ENCODE measurements at regions not wholly inside any gene's neighbourhood (a gene's known extent, or its start where the extent isn't known, plus 50 kb on each side); places are given as distances from the start of the nearest gene placed in this dataset.

DNA sequence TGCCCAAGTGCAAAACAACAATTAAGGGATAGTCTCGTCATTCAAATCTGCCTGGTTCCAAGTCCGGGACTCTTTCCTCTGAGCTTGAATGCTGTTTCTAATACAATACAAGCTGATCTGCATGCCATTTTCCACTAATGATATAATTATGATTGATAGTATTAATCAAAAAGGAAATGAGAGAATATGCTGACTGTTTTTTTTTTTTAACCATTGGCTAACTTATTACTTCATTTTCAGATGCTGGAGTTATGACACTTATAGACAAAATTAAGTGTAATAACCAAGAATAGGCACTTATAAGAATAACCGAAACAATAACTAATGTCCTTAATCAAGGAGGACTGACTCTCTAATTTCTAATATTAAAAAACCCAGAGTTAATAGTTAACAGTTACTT lies 343.6 kb downstream of the LPIN1 start:
- Histone ChIP-seq H3K27me3 (ENCODE audit: control insufficient read depth in 2 of 2, insufficient read depth in 2 of 2, low read length in 2 of 2) (no peaks in the 10 kb centered on the region), H3K9me3 (ENCODE audit: control insufficient read depth in 2 of 3, low read length in 3 of 3) (no peaks in the 10 kb centered on the region), H3K36me3 (ENCODE audit: control insufficient read depth in 2 of 3, insufficient read depth in 3 of 3, low read length in 3 of 3) (no peaks in the 10 kb centered on the region), H3K4me1 (ENCODE audit: control insufficient read depth in 2 of 2, insufficient read depth in 2 of 2, low read length in 2 of 2) (no peaks in the 10 kb centered on the region), H3K27ac (ENCODE audit: low read depth, low read length) (no peak overlapping the region), H3K4me3 (ENCODE audit: low read length) (no peak overlapping the region)
- POLR2A ChIA-PET, result interaction anchor here (1.1 kb wide), 1 partner anchor 15 kb away, joined by 3 read pairs; no protein-coding TSS in a partner anchor
- Mint-ChIP-seq H3K4me1 (peaks cover 0 to 9% (median 0%) of the 10 kb centered on the region in 7 donors), H3K9me3 (peaks cover 0 to 6% (median 0%) of the 10 kb centered on the region in 11 donors), H3K36me3 (no peaks in the 10 kb centered on the region), H3K27me3 (peaks cover 0 to 20% (median 0%) of the 10 kb centered on the region in 5 donors), H3K27ac (no peak overlapping the region), H3K4me3 (no peak overlapping the region)
- ATAC-seq (no peak), DNase-seq (no peak)
- intact Hi-C loops (cut with micrococcal nuclease), result no loop called here
- CTCF ChIA-PET, result no interaction called here

- H3K9me3 Mint-ChIP-seq, result peaks cover 0 to 6% (median 0%) of the 10 kb centered on the region in 11 donors
- DNase-seq (no peak), ATAC-seq (no peak)
- Histone ChIP-seq H3K4me3 (ENCODE audit: low read length) (no peak overlapping the region), H3K4me1 (ENCODE audit: control insufficient read depth in 2 of 2, insufficient read depth in 2 of 2, low read length in 2 of 2) (no peaks in the 10 kb centered on the region), H3K36me3 (ENCODE audit: control insufficient read depth in 2 of 3, insufficient read depth in 3 of 3, low read length in 3 of 3) (no peaks in the 10 kb centered on the region), H3K27me3 (ENCODE audit: control insufficient read depth in 2 of 2, insufficient read depth in 2 of 2, low read length in 2 of 2) (no peaks in the 10 kb centered on the region), H3K27ac (ENCODE audit: low read depth, low read length) (no peak overlapping the region), H3K9me3 (ENCODE audit: control insufficient read depth in 2 of 3, low read length in 3 of 3) (no peaks in the 10 kb centered on the region)
- H3K4me3 Mint-ChIP-seq, result no peak overlapping the region
- no peaks in the 10 kb centered on the region for H3K36me3 Mint-ChIP-seq
- peaks cover 0 to 9% (median 0%) of the 10 kb centered on the region in 7 donors for H3K4me1 Mint-ChIP-seq
- H3K27ac Mint-ChIP-seq, result no peak overlapping the region
- ChIA-PET CTCF (no interaction called here), POLR2A (interaction anchor here (1.1 kb wide), 1 partner anchor 14 kb away, joined by 3 read pairs; no protein-coding TSS in a partner anchor)
- intact Hi-C loops (cut with micrococcal nuclease), result no loop called here
- peaks cover 0 to 20% (median 0%) of the 10 kb centered on the region in 5 donors for H3K27me3 Mint-ChIP-seq
These were observed 344.2 kb downstream of the LPIN1 start for GRCh38 chr2:12090590-12090989.

GRCh38 chr2:12091201-12091806 lies 344.9 kb downstream of the LPIN1 start:
- no peaks in the 10 kb centered on the region for H3K9me3 ChIP-seq (ENCODE audit: control insufficient read depth in 2 of 3, low read length in 3 of 3)
- Mint-ChIP-seq H3K4me3 (no peak overlapping the region), H3K27ac (no peak overlapping the region), H3K9me3 (peaks cover 0 to 6% (median 0%) of the 10 kb centered on the region in 11 donors), H3K36me3 (no peaks in the 10 kb centered on the region), H3K4me1 (peaks cover 0 to 9% (median 0%) of the 10 kb centered on the region in 7 donors), H3K27me3 (peaks cover 0 to 20% (median 0%) of the 10 kb centered on the region in 5 donors)
- H3K36me3 ChIP-seq (ENCODE audit: control insufficient read depth in 2 of 3, insufficient read depth in 3 of 3, low read length in 3 of 3), result no peaks in the 10 kb centered on the region
- no peak overlapping the region for H3K4me3 ChIP-seq (ENCODE audit: low read length)
- intact Hi-C loops (cut with micrococcal nuclease), result no loop called here
- H3K4me1 ChIP-seq (ENCODE audit: control insufficient read depth in 2 of 2, insufficient read depth in 2 of 2, low read length in 2 of 2), result no peaks in the 10 kb centered on the region
- H3K27ac ChIP-seq (ENCODE audit: low read depth, low read length), result no peak overlapping the region
- ChIA-PET CTCF (no interaction called here), POLR2A (no interaction called here)
- no peaks in the 10 kb centered on the region for H3K27me3 ChIP-seq (ENCODE audit: control insufficient read depth in 2 of 2, insufficient read depth in 2 of 2, low read length in 2 of 2)
- ATAC-seq (no peak), DNase-seq (no peak)

GRCh38 chr2:12094134-12094533 lies 347.7 kb downstream of the LPIN1 start:
- Mint-ChIP-seq H3K27me3 (peaks cover 0 to 15% (median 0%) of the 10 kb centered on the region in 5 donors), H3K27ac (peak overlapping the region in 1 of 9 donors; percentile 38), H3K4me3 (no peak overlapping the region), H3K4me1 (peaks cover 0 to 16% (median 0%) of the 10 kb centered on the region in 7 donors), H3K36me3 (no peaks in the 10 kb centered on the region), H3K9me3 (peaks cover 0 to 5% (median 0%) of the 10 kb centered on the region in 11 donors)
- Histone ChIP-seq H3K4me3 (ENCODE audit: low read length) (no peak overlapping the region), H3K27ac (ENCODE audit: low read depth, low read length) (no peak overlapping the region), H3K9me3 (ENCODE audit: control insufficient read depth in 2 of 3, low read length in 3 of 3) (no peaks in the 10 kb centered on the region), H3K4me1 (ENCODE audit: control insufficient read depth in 2 of 2, insufficient read depth in 2 of 2, low read length in 2 of 2) (no peaks in the 10 kb centered on the region), H3K27me3 (ENCODE audit: control insufficient read depth in 2 of 2, insufficient read depth in 2 of 2, low read length in 2 of 2) (no peaks in the 10 kb centered on the region), H3K36me3 (ENCODE audit: control insufficient read depth in 2 of 3, insufficient read depth in 3 of 3, low read length in 3 of 3) (no peaks in the 10 kb centered on the region)
- ATAC-seq, result no peak
- no peak for DNase-seq
- ChIA-PET CTCF (no interaction called here), POLR2A (no interaction called here)
- intact Hi-C loops (cut with micrococcal nuclease), result no loop called here

- Mint-ChIP-seq H3K36me3 (no peaks in the 10 kb centered on the region), H3K9me3 (peaks cover 0 to 3% (median 0%) of the 10 kb centered on the region in 11 donors), H3K27ac (no peak overlapping the region), H3K4me3 (no peak overlapping the region), H3K27me3 (peaks cover 0 to 6% (median 0%) of the 10 kb centered on the region in 5 donors), H3K4me1 (peaks cover 0 to 12% (median 5%) of the 10 kb centered on the region in 7 donors)
- Histone ChIP-seq H3K4me3 (ENCODE audit: low read length) (no peak overlapping the region), H3K9me3 (ENCODE audit: control insufficient read depth in 2 of 3, low read length in 3 of 3) (no peaks in the 10 kb centered on the region), H3K4me1 (ENCODE audit: control insufficient read depth in 2 of 2, insufficient read depth in 2 of 2, low read length in 2 of 2) (no peaks in the 10 kb centered on the region), H3K27ac (ENCODE audit: low read depth, low read length) (no peak overlapping the region), H3K27me3 (ENCODE audit: control insufficient read depth in 2 of 2, insufficient read depth in 2 of 2, low read length in 2 of 2) (no peaks in the 10 kb centered on the region), H3K36me3 (ENCODE audit: control insufficient read depth in 2 of 3, insufficient read depth in 3 of 3, low read length in 3 of 3) (no peaks in the 10 kb centered on the region)
- intact Hi-C loops (cut with micrococcal nuclease), result no loop called here
- no peak for ATAC-seq
- POLR2A ChIA-PET, result interaction anchor here (0.6 to 2.5 kb wide), 4 partner anchors 10 to 18 kb away, joined by 4 to 11 read pairs (median 6); no protein-coding TSS in a partner anchor
- DNase-seq, result no peak
- CTCF ChIA-PET, result no interaction called here
These were observed 349.8 kb downstream of the LPIN1 start for GRCh38 chr2:12096051-12096787.

DNA sequence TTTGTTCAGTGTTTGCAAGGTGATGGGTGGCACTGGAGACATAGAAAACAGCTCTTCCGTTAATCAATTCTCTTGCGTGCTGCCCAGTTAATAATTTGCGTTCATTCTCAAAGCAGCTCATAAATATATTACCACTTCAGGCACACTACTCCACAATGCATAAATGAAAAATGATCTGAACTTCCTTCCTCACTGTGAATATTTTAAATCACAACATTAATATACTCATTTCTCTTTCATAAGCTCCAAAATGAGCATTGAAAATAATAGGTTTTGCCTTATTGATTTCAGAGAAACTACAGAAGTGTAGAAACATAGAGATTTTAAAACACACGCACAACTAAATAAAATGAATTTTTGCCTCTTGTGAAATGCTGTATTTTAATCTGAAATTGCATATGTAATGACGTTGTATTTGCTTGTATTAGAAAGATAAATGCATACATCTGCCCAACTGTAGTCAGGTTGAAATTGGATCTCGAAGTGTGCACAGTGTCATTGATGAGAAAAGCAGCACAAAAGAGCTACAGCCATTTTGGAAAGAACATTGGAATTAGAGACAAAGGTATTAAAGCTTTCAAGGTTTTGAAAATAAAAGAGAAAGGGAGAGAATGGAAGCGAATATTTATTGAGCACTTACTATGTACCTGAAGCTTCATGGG lies 350.5 kb downstream of the LPIN1 start:
- no peak overlapping the region for H3K4me3 ChIP-seq (ENCODE audit: low read length)
- H3K9me3 ChIP-seq (ENCODE audit: control insufficient read depth in 2 of 3, low read length in 3 of 3), result no peaks in the 10 kb centered on the region
- ATAC-seq, result no peak
- H3K36me3 Mint-ChIP-seq, result peaks cover 0 to 5% (median 0%) of the 10 kb centered on the region in 5 donors
- no peaks in the 10 kb centered on the region for H3K27me3 ChIP-seq (ENCODE audit: control insufficient read depth in 2 of 2, insufficient read depth in 2 of 2, low read length in 2 of 2)
- intact Hi-C loops (cut with micrococcal nuclease), result no loop called here
- H3K36me3 ChIP-seq (ENCODE audit: control insufficient read depth in 2 of 3, insufficient read depth in 3 of 3, low read length in 3 of 3), result no peaks in the 10 kb centered on the region
- no peak for DNase-seq
- H3K27ac ChIP-seq (ENCODE audit: low read depth, low read length), result no peak overlapping the region
- ChIA-PET CTCF (no interaction called here), POLR2A (interaction anchor here (0.6 to 2.5 kb wide), 5 partner anchors 9 to 342 kb away, joined by 3 to 11 read pairs (median 5); no protein-coding TSS in a partner anchor)
- no peaks in the 10 kb centered on the region for H3K4me1 ChIP-seq (ENCODE audit: control insufficient read depth in 2 of 2, insufficient read depth in 2 of 2, low read length in 2 of 2)
- H3K9me3 Mint-ChIP-seq, result peaks cover 0 to 3% (median 0%) of the 10 kb centered on the region in 11 donors
- no peak overlapping the region for H3K4me3 Mint-ChIP-seq
- H3K4me1 Mint-ChIP-seq, result peaks cover 2 to 18% (median 6%) of the 10 kb centered on the region in 7 donors
- peaks cover 0 to 6% (median 0%) of the 10 kb centered on the region in 5 donors for H3K27me3 Mint-ChIP-seq
- H3K27ac Mint-ChIP-seq, result no peak overlapping the region

Data from naive thymus-derived CD4-positive, alpha-beta T cell (primary cell).